GM18951 (cell line): ENCODE measurements at regions not wholly inside any gene's neighbourhood (a gene's known extent, or its start where the extent isn't known, plus 50 kb on each side); places are given as distances from the start of the nearest gene placed in this dataset.
"Not testable (repeated sequence)": the region's sequence is repeated elsewhere in the genome, so short reads cannot be mapped to it uniquely, and the experiment has no call there.

Experiments used
- POLR2A ChIP-seq: IDR thresholded peaks from 4 replicates; pipeline ENCODE4 v1.6.1; 2011; ENCODE audit warnings: mild to moderate bottlenecking; ENCODE audit not compliant: insufficient read length, insufficient read depth; ENCODE audit errors: extremely low read depth
- in situ Hi-C: fragments of 300-500 bp; cut with MboI; formaldehyde crosslinking; loops from one replicate; pipeline ENCODE4 v1.12.0; 2022; ENCODE audit warnings: low sequenced_read_pairs, mixed read lengths, inconsistent platforms; ENCODE audit not compliant: unreplicated experiment

DNA sequence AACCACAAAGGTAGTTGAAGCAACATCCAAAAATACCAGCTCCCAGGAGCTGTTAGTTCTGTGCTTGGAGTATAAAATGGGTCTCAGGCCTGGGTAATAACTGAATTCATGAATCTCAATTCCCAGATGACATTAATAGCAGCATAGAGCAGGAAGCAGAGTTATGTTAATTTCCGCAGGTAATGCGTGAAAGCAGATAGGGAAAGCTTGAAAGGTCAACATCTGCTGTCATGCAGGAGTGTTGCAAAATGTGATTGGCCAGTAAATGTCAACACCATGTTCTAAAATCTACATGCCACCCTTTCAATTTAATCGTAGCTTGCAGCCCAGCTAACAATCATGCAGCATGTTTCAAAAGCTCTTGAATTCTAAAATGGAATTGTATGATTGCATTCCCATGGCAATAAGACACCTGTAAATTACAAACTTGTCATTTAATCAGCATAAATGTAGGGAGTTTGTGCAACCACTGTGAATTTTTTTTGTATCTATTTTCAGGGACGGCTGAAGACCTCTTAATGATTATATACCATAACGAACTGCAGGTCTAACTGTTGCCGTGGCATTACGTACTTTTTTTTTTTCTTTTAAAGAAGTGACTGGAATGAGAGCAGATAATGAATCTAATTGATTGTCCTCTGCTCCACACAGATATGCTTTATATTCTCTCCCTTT is 635.8 kb upstream of the FOXG1 start:
- no peak for TF ChIP-seq POLR2A
- in situ Hi-C loops, result loop anchor here (10.0 kb wide), 1 partner anchor 1434 kb away; no protein-coding TSS in a partner anchor

DNA sequence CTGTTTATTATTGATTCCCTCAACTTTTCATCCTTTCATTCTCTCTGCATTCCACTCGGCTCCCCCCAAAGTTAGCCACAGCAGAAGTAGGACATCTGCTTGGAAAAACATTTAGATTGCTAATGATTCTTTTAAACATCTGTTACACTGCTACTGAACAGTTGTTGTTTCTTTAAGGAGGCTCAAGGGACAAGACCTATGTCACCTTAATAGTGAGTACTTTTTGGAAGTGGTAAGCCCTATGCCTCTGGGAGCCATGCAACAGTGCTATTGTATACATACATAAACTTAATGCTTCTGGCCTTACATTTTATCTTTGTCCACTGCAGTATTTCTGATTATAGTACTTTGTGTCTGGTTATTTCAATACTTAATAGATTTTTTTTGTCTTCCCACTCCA is 628.2 kb upstream of the FOXG1 start:
- in situ Hi-C loops, result loop anchor here (10.0 kb wide), 1 partner anchor 1426 kb away; no protein-coding TSS in a partner anchor
- no peak for TF ChIP-seq POLR2A

DNA sequence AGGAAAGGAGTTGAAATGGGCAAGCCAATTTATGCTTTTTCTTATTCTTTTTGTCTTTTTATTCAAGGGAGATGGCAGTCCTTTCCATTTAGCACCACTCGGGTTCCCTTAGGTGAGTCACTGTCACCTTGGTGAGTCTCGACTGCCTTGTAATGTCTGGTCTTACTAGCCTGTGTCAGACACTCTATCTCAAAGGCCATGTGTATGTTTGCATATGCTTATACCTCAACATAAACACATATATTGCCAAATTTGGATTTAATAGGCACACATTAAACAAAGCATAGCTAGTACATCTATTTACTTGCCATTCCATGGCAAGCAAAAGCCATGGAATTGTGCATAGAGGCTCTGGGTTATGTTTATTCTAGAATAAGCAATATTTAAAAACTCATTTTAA is 624.9 kb upstream of the FOXG1 start:
- in situ Hi-C loops, result no loop called here

DNA sequence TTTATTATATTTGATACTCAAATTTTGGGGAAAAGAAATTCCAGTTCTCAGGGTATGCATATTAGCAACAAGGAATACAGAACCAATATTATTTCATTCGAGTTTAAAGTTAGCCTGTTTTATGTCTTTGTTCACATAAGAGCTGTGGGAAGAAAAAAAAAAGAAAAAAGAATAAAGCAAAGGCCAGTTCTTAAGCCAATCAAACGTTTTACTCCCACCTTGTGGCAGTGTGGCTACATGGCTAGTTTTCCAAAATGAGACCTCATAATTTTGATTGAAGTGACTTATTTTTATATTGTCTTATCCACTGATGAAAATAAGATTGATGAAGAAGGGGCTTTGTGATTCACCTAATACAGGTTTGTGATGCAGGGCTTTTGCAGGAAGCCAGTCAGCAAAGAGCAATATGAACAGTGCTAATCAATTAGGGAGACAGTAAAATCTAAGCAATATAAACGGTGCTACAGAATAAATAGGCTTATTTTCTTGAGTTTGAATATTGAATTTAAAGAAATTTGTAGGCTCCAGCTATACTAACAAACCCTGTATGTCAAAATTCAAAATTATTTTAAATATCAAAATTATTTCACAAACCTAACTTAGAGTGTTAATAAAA is 624.1 kb upstream of the FOXG1 start:
- TF ChIP-seq POLR2A, result no peak
- in situ Hi-C loops, result no loop called here

More for the DNA sequence above, 624.9 kb upstream of the FOXG1 start:
- no peak for TF ChIP-seq POLR2A

DNA sequence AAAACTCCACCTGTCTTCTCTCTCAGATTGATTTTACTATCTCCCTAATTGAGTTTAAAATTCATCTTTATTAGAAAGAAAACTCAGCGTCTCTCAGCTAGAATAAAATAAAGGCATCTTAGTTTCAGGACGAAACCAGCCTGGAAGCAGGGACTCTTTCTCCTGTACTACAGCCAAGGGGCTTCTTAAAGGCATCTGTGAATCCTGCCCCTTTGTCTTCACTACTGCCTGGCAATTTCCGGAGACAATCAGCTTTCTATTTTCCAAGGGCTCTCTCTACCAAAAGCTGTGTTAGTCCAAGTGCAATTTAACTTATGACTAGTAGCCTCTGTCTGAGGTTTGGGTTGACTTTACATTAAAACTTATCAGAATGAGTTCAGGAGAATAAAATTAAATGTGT is 623.3 kb upstream of the FOXG1 start:
- in situ Hi-C loops, result no loop called here
- no peak for TF ChIP-seq POLR2A

DNA sequence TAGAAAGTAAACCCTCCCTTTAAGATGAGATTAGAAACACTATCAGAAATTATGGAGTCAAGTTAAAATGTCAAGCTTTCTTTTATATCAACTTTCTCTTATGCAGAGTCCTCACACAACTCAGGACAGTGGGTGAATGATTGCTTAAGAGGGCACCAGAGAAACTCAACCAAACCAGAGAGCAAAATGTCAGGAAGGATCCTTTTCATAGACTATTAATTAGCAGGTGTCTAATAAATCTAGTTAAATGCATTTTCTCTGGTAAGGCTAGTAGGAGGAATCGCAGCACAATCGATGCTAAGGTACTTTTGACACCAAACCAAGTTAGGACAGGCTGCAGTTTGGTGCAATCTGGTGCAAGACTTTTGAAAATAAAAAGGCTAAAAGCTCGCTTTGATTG is 614.7 kb upstream of the FOXG1 start:
- in situ Hi-C loops, result no loop called here
- no peak for TF ChIP-seq POLR2A

DNA sequence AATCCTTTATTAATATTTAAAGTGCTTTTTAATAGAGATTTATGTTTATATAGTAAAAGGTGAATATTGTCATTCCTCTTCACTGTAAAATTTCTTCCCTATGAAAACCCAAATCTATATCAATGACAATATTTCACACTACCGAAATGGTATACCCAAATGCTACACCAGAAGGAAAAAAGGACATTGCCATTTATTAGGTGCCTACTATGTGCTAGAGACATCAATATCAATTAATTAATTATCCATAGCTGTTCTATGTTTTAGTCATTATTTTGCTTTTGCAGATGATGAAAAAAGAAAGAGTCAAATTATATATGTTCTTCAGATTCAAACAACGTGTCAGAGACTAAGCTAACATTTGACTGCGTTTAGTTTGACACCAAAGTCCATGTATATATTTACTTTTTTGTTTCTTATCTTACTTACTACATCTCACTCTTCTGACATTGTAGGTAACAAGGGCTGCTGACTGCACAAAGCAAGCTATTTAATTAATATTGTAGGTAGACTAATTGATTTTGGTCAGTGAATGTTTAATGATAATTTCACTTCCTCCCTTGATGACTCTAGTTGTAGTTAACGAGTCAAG is 614.0 kb upstream of the FOXG1 start:
- in situ Hi-C loops, result no loop called here
- TF ChIP-seq POLR2A, result no peak

DNA sequence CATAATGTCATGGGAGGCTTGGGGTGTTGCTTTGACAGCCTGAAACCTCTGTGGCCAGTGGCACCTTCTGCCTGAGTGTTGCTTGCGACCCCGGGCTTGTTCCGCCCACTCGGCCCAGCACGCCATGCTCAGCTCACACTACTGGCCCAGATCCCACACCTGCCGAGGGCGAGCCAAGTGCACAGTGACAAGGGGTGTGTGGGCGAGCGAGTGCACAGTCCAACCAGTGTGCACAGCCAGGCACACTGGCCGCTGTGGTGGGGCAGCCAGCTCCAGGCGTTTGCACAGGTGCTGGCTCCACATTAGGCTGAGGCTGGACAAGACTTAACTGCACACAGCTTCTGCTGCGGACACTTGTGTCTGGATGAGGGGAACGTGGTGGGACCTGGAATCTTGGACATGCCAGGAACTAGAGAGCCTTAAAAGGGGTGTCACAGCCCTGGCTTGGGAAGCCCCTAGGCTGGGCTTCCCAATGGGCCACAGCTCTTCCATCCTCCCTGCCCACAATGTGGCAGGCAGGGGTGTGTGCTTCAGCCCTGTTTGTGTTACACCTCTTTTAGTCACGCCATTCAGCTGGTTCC is 609.2 kb upstream of the FOXG1 start:
- in situ Hi-C loops, result no loop called here
- no peak for TF ChIP-seq POLR2A

DNA sequence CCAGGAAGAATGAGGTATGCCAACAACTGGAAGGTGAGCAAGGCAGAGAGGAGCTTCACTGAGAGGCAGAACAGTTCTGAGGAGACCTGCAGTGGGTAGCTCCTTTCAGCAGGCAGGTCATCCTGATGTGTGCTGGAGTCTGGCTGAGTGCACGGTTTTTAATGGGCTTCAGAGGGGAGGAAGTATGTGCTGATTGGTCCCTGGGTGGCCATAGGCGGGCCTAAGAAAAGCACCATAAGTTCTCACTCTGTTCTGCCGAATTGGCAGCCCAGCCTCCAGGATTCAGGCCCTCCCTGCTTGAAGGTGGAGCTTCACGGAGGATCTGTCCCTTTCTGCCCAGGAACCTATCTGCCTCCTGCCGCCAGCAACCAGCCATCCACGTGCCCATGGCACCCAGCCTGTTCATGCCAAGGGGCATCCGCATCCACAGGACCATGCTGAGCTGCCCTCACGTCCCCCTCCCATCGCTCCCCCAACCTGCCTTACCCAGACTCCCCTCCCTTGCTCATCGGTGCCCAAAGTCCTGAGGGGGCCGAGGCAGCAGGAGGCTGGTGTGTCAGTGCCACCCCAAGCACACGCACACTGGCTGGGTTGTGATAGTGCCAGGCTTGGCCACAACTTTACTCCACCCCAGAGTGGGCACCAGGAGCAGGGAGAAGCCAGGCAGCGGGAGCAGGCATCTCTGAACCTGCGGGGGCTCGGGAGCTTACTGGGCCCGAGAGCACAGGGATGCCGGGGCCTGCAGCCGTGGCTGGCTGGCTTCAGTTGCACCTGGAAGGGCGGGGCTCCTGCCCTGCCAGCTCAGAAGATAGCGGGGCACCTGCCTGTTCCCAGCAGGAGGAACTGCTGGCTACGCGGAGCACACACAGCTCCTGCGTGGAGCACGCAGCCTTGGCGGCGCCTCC is 608.4 kb upstream of the FOXG1 start:
- in situ Hi-C loops, result no loop called here
- no peak for TF ChIP-seq POLR2A

DNA sequence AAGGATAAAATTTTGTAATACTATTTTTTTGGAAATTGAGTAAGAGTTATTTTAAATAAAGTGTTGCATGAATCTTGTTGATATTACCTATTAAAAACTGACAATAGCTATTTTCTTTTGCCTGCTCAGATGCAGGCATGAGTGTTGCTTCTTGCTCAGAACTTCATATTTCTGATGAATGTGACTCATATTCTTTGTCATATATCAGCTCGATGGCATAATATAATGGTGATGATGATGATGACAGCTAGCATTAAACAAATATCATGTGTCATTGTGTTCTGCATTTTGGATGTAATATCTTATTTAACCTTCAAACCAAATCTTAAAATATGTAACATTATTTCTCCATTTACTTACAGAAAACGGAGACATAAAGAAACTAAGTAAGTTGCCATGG is 605.5 kb upstream of the FOXG1 start:
- no peak for TF ChIP-seq POLR2A
- in situ Hi-C loops, result no loop called here

DNA sequence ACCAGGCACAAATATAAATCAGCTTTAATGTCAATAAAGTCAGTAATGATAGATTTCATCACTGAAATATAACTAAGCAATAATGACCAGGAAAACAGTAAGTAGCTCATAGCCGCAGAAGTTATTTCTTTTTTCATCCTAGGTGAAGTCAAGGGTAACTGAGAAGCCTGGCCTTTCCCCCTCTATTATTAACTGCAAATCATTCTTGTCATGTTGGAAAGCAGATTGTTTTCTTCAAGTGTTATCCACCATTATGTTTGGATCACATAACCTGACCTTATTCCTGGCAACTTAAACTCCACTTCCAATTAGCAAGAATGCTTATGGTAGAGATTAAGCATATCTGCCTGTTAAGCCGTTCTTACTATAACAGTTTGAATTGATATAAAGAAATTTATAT is 603.4 kb upstream of the FOXG1 start:
- TF ChIP-seq POLR2A, result no peak
- in situ Hi-C loops, result no loop called here

DNA sequence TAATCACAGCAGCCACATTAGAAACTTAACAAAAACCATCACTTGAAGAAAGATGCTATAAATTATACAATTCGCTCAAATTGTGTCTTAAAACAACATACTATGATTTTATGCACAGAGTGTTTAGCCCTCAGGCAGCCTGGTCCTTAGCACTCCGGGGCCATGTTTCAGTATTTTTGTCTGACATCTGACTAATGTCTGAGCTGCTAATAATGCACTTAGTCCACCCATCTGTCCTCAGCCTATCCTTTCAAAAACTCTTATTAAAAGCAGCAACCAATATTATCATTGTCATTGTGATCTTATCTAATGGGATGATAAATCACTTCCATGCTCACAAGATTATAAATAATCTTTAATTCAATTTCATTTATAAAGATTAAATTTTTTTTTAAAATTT is 602.7 kb upstream of the FOXG1 start:
- in situ Hi-C loops, result no loop called here
- TF ChIP-seq POLR2A, result no peak

DNA sequence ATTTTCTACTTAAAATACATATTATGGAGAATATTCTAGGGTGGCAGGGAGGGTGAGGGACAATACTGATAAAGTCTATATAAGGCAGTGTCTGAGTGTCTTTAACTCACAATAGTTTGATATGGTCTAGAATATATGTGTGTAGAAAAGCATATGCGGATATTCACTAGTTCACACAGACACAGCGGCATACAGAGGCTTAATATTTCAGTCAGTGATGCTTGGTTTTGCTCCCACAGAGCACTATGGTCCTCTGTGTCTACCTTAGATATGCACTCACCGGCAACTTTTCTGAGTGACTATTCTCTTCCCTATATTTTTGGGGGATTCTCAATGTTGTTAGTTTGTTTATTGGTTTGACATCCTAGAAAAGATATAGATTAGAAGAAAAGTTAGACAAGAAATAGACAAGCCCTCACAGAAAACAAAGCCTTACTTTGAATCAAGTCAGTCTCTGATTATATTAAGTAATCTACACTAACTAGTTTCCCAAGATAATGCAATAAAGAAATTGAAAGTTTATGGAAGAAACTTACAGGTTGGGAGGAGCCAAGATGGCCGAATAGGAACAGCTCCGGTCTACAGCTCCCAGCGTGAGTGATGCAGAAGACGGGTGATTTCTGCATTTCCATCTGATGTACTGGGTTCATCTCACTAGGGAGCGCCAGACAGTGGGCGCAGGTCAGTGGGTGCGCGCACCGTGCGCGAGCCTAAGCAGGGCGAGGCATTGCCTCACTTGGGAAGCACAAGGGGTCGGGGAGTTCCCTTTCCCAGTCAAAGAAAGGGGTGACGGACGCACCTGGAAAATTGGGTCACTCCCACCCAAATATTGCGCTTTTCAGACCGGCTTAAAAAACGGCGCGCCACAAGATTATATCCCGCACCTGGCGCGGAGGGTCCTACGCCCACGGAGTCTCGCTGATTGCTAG is 578.4 kb upstream of the FOXG1 start:
- in situ Hi-C loops, result not testable (repeated sequence)
